PC-9 (cell line): ENCODE measurements at regions not wholly inside any gene's neighbourhood (a gene's known extent, or its start where the extent isn't known, plus 50 kb on each side); places are given as distances from the start of the nearest gene placed in this dataset.
A peak's percentile ranks its signal among the peaks of the same experiment; 100 is the strongest.

Experiments used
- BruUV-seq: library from RNA; stranded (reverse); fragments of 400-500 nt; replicated peaks from 2 replicates; lab custom pipeline; 2021; lab: Mats Ljungman, UMichigan
- CTCF ChIA-PET: fragments of 300-600 bp; sonication (Branson Sonifier 250); formaldehyde crosslinking; loops from one replicate; lab custom pipeline; 2022; ENCODE audit warnings: antibody characterized with exemption; lab: Charles Lee
- POLR2A ChIA-PET: fragments of 300-600 bp; sonication (Branson Sonifier 250); formaldehyde crosslinking; loops from one replicate; lab custom pipeline; 2022; ENCODE audit warnings: antibody characterized with exemption; ENCODE audit not compliant: unreplicated experiment; lab: Charles Lee
- DNase-seq, 2 experiments: peaks; one replicate each; pipeline versions ENCODE4 v3.0.0 to v3.0.0-alpha.2; 2015 to 2022; ENCODE audit warnings: mixed read lengths in 1 of 2
- H2AFZ ChIP-seq: fragments of 200-600 bp; sonication (generic); 2 replicates; pipeline ENCODE4 v1.8.1; 2017; ENCODE audit warnings: antibody characterized with exemption
- H3F3A ChIP-seq: fragments of 200-600 bp; sonication (generic); 2 replicates; pipeline ENCODE4 v1.8.1; 2017; ENCODE audit warnings: antibody characterized with exemption, mild to moderate bottlenecking, low read depth; ENCODE audit not compliant: insufficient read depth
- H3K27ac ChIP-seq: fragments of 200-600 bp; sonication (generic); 2 replicates; pipeline ENCODE4 v1.6.1; 2016; ENCODE audit warnings: mixed run types
- H3K27me3 ChIP-seq: fragments of 200-600 bp; sonication (generic); 2 replicates; pipeline ENCODE4 v1.6.1; 2016; ENCODE audit warnings: low read depth, mixed run types; ENCODE audit not compliant: insufficient read depth
- H3K36me3 ChIP-seq: fragments of 200-600 bp; sonication (generic); 2 replicates; pipeline ENCODE4 v1.6.1; 2016; ENCODE audit warnings: low read depth, mixed run types
- H3K4me1 ChIP-seq: fragments of 200-600 bp; sonication (generic); replicated peaks from 2 replicates; pipeline ENCODE4 v1.6.1; 2016; ENCODE audit warnings: mixed run types; ENCODE audit not compliant: insufficient read depth
- H3K4me2 ChIP-seq: fragments of 200-600 bp; sonication (generic); 2 replicates; pipeline ENCODE4 v1.6.1; 2017; ENCODE audit warnings: mixed run types
- H3K4me3 ChIP-seq: fragments of 200-600 bp; sonication (generic); 2 replicates; pipeline ENCODE4 v1.6.1; 2016; ENCODE audit warnings: mixed run types
- H3K79me2 ChIP-seq: fragments of 200-600 bp; sonication (generic); 2 replicates; pipeline ENCODE4 v1.6.1; 2017; ENCODE audit warnings: low read depth, mixed run types
- H3K9me2 ChIP-seq: fragments of 200-600 bp; sonication (generic); 2 replicates; pipeline ENCODE4 v1.8.1; 2017; ENCODE audit warnings: mild to moderate bottlenecking; ENCODE audit not compliant: insufficient read depth
- H3K9me3 ChIP-seq: fragments of 200-600 bp; sonication (generic); 2 replicates; pipeline ENCODE4 v1.8.1; 2016; ENCODE audit warnings: low read depth; ENCODE audit not compliant: insufficient read depth
- H4K20me1 ChIP-seq: fragments of 200-600 bp; sonication (generic); 2 replicates; pipeline ENCODE4 v1.8.1; 2017; ENCODE audit not compliant: insufficient read depth
- EZH2 ChIP-seq: fragments of 200-600 bp; sonication (generic); IDR thresholded peaks from 2 replicates; pipeline ENCODE4 v1.8.0; 2017; ENCODE audit warnings: antibody characterized with exemption, low read depth
- intact Hi-C: fragments of 100-400 bp; cut with micrococcal nuclease; formaldehyde crosslinking; loops from one replicate; pipeline ENCODE4 v1.10.0; 2022; ENCODE audit not compliant: unreplicated experiment
- TF ChIP-seq, protein P1 (sequence below): fragments of 200-600 bp; sonication (generic); conservative IDR thresholded peaks from 2 replicates; pipeline ENCODE4 v1.6.1; 2017; ENCODE audit warnings: mixed run types, antibody characterized with exemption, mild to moderate bottlenecking, moderate library complexity

DNA sequence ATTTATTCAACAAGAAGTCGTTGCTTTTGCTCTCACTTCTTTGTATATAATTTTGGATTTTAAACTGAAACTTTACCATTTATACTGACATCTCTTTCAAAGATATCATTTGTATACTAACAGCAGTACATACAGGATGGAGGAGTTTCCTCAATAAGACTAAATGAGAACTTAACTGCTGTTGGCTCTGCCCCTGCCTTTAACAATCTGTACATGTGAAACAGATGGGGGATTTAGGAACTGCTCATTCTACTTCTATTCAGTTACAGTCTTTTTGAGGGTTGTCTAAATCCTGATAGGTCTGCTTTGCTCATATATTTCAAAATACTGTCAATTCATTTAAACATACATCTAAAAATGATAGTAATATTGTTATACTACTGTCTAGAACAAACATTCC is 663.2 kb downstream of the ADGRL2 start:
- TF ChIP-seq EZH2 = no peak
- TF ChIP-seq, protein P1, sequence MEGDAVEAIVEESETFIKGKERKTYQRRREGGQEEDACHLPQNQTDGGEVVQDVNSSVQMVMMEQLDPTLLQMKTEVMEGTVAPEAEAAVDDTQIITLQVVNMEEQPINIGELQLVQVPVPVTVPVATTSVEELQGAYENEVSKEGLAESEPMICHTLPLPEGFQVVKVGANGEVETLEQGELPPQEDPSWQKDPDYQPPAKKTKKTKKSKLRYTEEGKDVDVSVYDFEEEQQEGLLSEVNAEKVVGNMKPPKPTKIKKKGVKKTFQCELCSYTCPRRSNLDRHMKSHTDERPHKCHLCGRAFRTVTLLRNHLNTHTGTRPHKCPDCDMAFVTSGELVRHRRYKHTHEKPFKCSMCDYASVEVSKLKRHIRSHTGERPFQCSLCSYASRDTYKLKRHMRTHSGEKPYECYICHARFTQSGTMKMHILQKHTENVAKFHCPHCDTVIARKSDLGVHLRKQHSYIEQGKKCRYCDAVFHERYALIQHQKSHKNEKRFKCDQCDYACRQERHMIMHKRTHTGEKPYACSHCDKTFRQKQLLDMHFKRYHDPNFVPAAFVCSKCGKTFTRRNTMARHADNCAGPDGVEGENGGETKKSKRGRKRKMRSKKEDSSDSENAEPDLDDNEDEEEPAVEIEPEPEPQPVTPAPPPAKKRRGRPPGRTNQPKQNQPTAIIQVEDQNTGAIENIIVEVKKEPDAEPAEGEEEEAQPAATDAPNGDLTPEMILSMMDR = no peak

DNA sequence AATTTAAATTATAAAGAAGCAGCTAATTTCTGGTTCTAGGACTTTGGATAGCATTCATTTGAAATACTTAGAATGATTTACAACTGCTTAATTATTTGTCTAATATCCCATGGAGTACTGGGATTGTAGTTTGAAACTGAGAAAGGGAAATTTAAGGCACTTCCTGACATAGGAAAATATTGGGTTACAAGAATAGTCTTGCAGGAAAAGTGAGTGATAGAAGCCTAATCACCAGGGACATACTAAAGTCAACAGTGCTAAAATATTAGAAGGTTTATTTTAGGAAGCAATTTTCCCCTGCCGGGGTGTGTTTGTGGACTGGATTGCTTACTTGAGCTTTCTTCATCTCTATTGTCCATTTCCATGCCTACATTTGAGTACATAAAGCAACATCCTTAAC is 661.6 kb downstream of the ADGRL2 start:
- Histone ChIP-seq H3K4me2 (no peak overlapping the region), H3K27ac (no peak overlapping the region), H3K27me3 (no peaks in the 10 kb centered on the region), H3K36me3 (no peaks in the 10 kb centered on the region), H4K20me1 (no peaks in the 10 kb centered on the region), H3K9me3 (no peaks in the 10 kb centered on the region), H2AFZ (no peak overlapping the region), H3K9me2 (no peaks in the 10 kb centered on the region), H3F3A (no peaks in the 10 kb centered on the region), H3K4me3 (no peak overlapping the region), H3K4me1 (no peaks in the 10 kb centered on the region), H3K79me2 (no peaks in the 10 kb centered on the region)
- TF ChIP-seq EZH2 = no peak
- TF ChIP-seq, protein P1 = no peak
- DNase-seq = no peak
- ChIA-PET CTCF (no interaction called here), POLR2A (no interaction called here)
- no TSS peak for BruUV-seq
- intact Hi-C loops = no loop called here

More for the DNA sequence above, 663.2 kb downstream of the ADGRL2 start:
- H4K20me1 ChIP-seq = no peaks in the 10 kb centered on the region
- ChIA-PET CTCF (no interaction called here), POLR2A (no interaction called here)
- no peaks in the 10 kb centered on the region for H3K9me3 ChIP-seq
- no peak for DNase-seq
- no peak overlapping the region for H3K4me2 ChIP-seq
- H3K4me3 ChIP-seq = no peak overlapping the region
- H3K27me3 ChIP-seq = no peaks in the 10 kb centered on the region
- H3K27ac ChIP-seq = no peak overlapping the region
- no peaks in the 10 kb centered on the region for H3K79me2 ChIP-seq
- intact Hi-C loops = no loop called here
- BruUV-seq = no TSS peak
- H2AFZ ChIP-seq = 0 out of 2 replicates have a peak overlapping the region, but pooled peaks have one; percentile 22
- H3K9me2 ChIP-seq = no peaks in the 10 kb centered on the region
- H3K36me3 ChIP-seq = no peaks in the 10 kb centered on the region
- H3K4me1 ChIP-seq = no peaks in the 10 kb centered on the region
- H3F3A ChIP-seq = no peaks in the 10 kb centered on the region

DNA sequence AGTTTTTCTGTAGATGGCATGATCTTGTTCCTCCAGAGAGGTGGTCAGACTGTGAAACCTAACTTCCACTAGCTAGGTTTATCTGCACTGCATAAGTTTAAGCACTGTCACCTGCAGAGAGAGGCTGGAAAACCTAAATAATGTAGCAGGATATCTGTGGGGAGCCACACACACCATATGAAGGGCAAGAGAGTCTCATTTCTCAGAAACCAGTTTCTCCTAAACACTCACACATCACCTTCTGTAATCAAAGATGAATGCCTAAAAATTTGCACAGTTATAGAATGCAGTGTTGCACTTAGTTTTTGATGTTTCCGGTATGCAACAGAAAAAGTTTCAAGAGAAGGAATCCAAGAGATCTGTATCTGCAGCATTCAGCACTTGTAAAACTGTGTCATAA is 654.6 kb downstream of the ADGRL2 start:
- no peaks in the 10 kb centered on the region for H3K4me1 ChIP-seq
- TF ChIP-seq EZH2 = no peak
- TF ChIP-seq, protein P1 = no peak
- H3K4me3 ChIP-seq = no peak overlapping the region
- ChIA-PET CTCF (interaction anchor here (0.5 kb wide), 1 partner anchor 78 kb away, joined by 3 read pairs; no protein-coding TSS in a partner anchor), POLR2A (no interaction called here)
- H3K9me3 ChIP-seq = no peaks in the 10 kb centered on the region
- no peaks in the 10 kb centered on the region for H3K79me2 ChIP-seq
- H3F3A ChIP-seq = no peaks in the 10 kb centered on the region
- H4K20me1 ChIP-seq = no peaks in the 10 kb centered on the region
- BruUV-seq = no TSS peak
- no peak overlapping the region for H3K27ac ChIP-seq
- no peak overlapping the region for H2AFZ ChIP-seq
- H3K9me2 ChIP-seq = no peaks in the 10 kb centered on the region
- no peaks in the 10 kb centered on the region for H3K36me3 ChIP-seq
- DNase-seq = no peak
- H3K27me3 ChIP-seq = no peaks in the 10 kb centered on the region
- no peak overlapping the region for H3K4me2 ChIP-seq
- intact Hi-C loops = no loop called here
